ENCODE measurements at regions not wholly inside any gene's neighbourhood (a gene's known extent, or its start where the extent isn't known, plus 50 kb on each side); places are given as distances from the start of the nearest gene placed in this dataset.

- Histone ChIP-seq H4K91ac (ENCODE audit: low read depth, low read length, poor library complexity) (no peak overlapping the region), H3K36me3 (replicated peaks in 1 of 2; ENCODE audit: control insufficient read depth in 2 of 2, insufficient read depth in 2 of 2, low read length in 2 of 2) (no peaks in the 10 kb centered on the region), H3K18ac (ENCODE audit: low read length) (no peak overlapping the region), H4K8ac (ENCODE audit: low read depth, low read length) (no peak overlapping the region), H3K9me3 (replicated peaks in 1 of 2; ENCODE audit: control insufficient read depth in 2 of 2, insufficient read depth in 1 of 2, low read depth in 1 of 2, low read length in 2 of 2) (no peaks in the 10 kb centered on the region), H2BK12ac (ENCODE audit: low read length) (no peak overlapping the region), H3K4me3 (ENCODE audit: low read length in 2 of 2) (no peak overlapping the region), H3K14ac (ENCODE audit: low read length) (no peak overlapping the region), H3K4me2 (ENCODE audit: insufficient read depth, low read length, poor library complexity, severe bottlenecking) (no peak overlapping the region), H3K27ac (replicated peaks; ENCODE audit: low read length) (no peak overlapping the region), H3K23ac (ENCODE audit: low read depth, low read length, poor library complexity) (no peak overlapping the region), H3K27me3 (ENCODE audit: control insufficient read depth in 3 of 3, insufficient read depth in 3 of 3, low read depth in 1 of 3, low read length in 3 of 3) (peaks cover 0 to 2% (median 0%) of the 10 kb centered on the region in 3 experiments), H3K4ac (ENCODE audit: low read length) (no peak overlapping the region), H2AK5ac (ENCODE audit: low read depth, low read length) (no peak overlapping the region), H2AFZ (ENCODE audit: low read length) (no peak overlapping the region), H3K9ac (ENCODE audit: low read depth, low read length, poor library complexity) (no peak overlapping the region), H2BK5ac (ENCODE audit: low read length) (no peak overlapping the region), H3K4me1 (ENCODE audit: control insufficient read depth in 2 of 2, insufficient read depth in 1 of 2, low read depth in 1 of 2, low read length in 2 of 2) (no peaks in the 10 kb centered on the region), H2BK120ac (ENCODE audit: low read depth, low read length) (peak overlapping the region; percentile 54), H3K79me1 (ENCODE audit: low read depth, low read length) (no peaks in the 10 kb centered on the region), H2BK15ac (ENCODE audit: low read length) (no peak overlapping the region)
- no CpG with 5 or more reads among the region's 2 CpGs for WGBS, 2 donors (ENCODE audit: extremely low coverage in 2 of 2, insufficient read length in 2 of 2, insufficient replicate concordance in 1 of 2)
- DNase-seq (ENCODE audit: low spot score): no peak
These were observed 57.1 kb upstream of the GCM1 start for GRCh38 chr6:53205778-53206177.

- Histone ChIP-seq H3K23ac (ENCODE audit: low read depth, low read length, poor library complexity) (no peak overlapping the region), H3K9ac (ENCODE audit: low read depth, low read length, poor library complexity) (no peak overlapping the region), H3K9me3 (replicated peaks in 1 of 2; ENCODE audit: control insufficient read depth in 2 of 2, insufficient read depth in 1 of 2, low read depth in 1 of 2, low read length in 2 of 2) (no peaks in the 10 kb centered on the region), H4K8ac (ENCODE audit: low read depth, low read length) (no peak overlapping the region), H2BK120ac (ENCODE audit: low read depth, low read length) (no peak overlapping the region), H2BK5ac (ENCODE audit: low read length) (no peak overlapping the region), H3K4me3 (ENCODE audit: low read length in 2 of 2) (no peak overlapping the region), H3K27ac (replicated peaks; ENCODE audit: low read length) (no peak overlapping the region), H4K91ac (ENCODE audit: low read depth, low read length, poor library complexity) (no peak overlapping the region), H3K36me3 (replicated peaks in 1 of 2; ENCODE audit: control insufficient read depth in 2 of 2, insufficient read depth in 2 of 2, low read length in 2 of 2) (no peaks in the 10 kb centered on the region), H3K14ac (ENCODE audit: low read length) (no peak overlapping the region), H3K4me1 (ENCODE audit: control insufficient read depth in 2 of 2, insufficient read depth in 1 of 2, low read depth in 1 of 2, low read length in 2 of 2) (no peaks in the 10 kb centered on the region), H3K4ac (ENCODE audit: low read length) (no peak overlapping the region), H2AFZ (ENCODE audit: low read length) (no peak overlapping the region), H2BK15ac (ENCODE audit: low read length) (no peak overlapping the region), H3K4me2 (ENCODE audit: insufficient read depth, low read length, poor library complexity, severe bottlenecking) (no peak overlapping the region), H2BK12ac (ENCODE audit: low read length) (no peak overlapping the region), H3K27me3 (ENCODE audit: control insufficient read depth in 3 of 3, insufficient read depth in 3 of 3, low read depth in 1 of 3, low read length in 3 of 3) (no peaks in the 10 kb centered on the region), H3K79me1 (ENCODE audit: low read depth, low read length) (no peaks in the 10 kb centered on the region), H2AK5ac (ENCODE audit: low read depth, low read length) (no peak overlapping the region), H3K18ac (ENCODE audit: low read length) (no peak overlapping the region)
- WGBS, 2 donors (ENCODE audit: extremely low coverage in 2 of 2, insufficient read length in 2 of 2, insufficient replicate concordance in 1 of 2): no CpG with 5 or more reads among the region's 3 CpGs
- no peak for DNase-seq (ENCODE audit: low spot score)
These were observed 54.8 kb upstream of the GCM1 start for GRCh38 chr6:53203483-53203882.

- Histone ChIP-seq H3K14ac (ENCODE audit: low read length) (no peak overlapping the region), H3K79me1 (ENCODE audit: low read depth, low read length) (no peaks in the 10 kb centered on the region), H3K4me2 (ENCODE audit: insufficient read depth, low read length, poor library complexity, severe bottlenecking) (no peak overlapping the region), H2BK5ac (ENCODE audit: low read length) (no peak overlapping the region), H2AK5ac (ENCODE audit: low read depth, low read length) (no peak overlapping the region), H3K4me3 (ENCODE audit: low read length in 2 of 2) (no peak overlapping the region), H3K27ac (replicated peaks; ENCODE audit: low read length) (no peak overlapping the region), H3K4ac (ENCODE audit: low read length) (no peak overlapping the region), H3K23ac (ENCODE audit: low read depth, low read length, poor library complexity) (no peak overlapping the region), H3K4me1 (ENCODE audit: control insufficient read depth in 2 of 2, insufficient read depth in 1 of 2, low read depth in 1 of 2, low read length in 2 of 2) (no peaks in the 10 kb centered on the region), H3K9me3 (replicated peaks in 1 of 2; ENCODE audit: control insufficient read depth in 2 of 2, insufficient read depth in 1 of 2, low read depth in 1 of 2, low read length in 2 of 2) (no peaks in the 10 kb centered on the region), H3K36me3 (replicated peaks in 1 of 2; ENCODE audit: control insufficient read depth in 2 of 2, insufficient read depth in 2 of 2, low read length in 2 of 2) (no peaks in the 10 kb centered on the region), H2BK15ac (ENCODE audit: low read length) (no peak overlapping the region), H2BK120ac (ENCODE audit: low read depth, low read length) (no peak overlapping the region), H3K9ac (ENCODE audit: low read depth, low read length, poor library complexity) (no peak overlapping the region), H2BK12ac (ENCODE audit: low read length) (no peak overlapping the region), H3K18ac (ENCODE audit: low read length) (no peak overlapping the region), H4K91ac (ENCODE audit: low read depth, low read length, poor library complexity) (no peak overlapping the region), H3K27me3 (ENCODE audit: control insufficient read depth in 3 of 3, insufficient read depth in 3 of 3, low read depth in 1 of 3, low read length in 3 of 3) (no peaks in the 10 kb centered on the region), H4K8ac (ENCODE audit: low read depth, low read length) (no peak overlapping the region), H2AFZ (ENCODE audit: low read length) (no peak overlapping the region)
- no CpG with 5 or more reads among the region's 1 CpG for WGBS, 2 donors (ENCODE audit: extremely low coverage in 2 of 2, insufficient read length in 2 of 2, insufficient replicate concordance in 1 of 2)
- DNase-seq (ENCODE audit: low spot score): no peak
These were observed 53.4 kb upstream of the GCM1 start for GRCh38 chr6:53202052-53202451.

GRCh38 chr6:53201270-53201669 is 52.6 kb upstream of the GCM1 start:
- H3K4ac ChIP-seq (ENCODE audit: low read length): no peak overlapping the region
- no peak overlapping the region for H2BK120ac ChIP-seq (ENCODE audit: low read depth, low read length)
- H2BK12ac ChIP-seq (ENCODE audit: low read length): no peak overlapping the region
- H3K9me3 ChIP-seq (replicated peaks in 1 of 2; ENCODE audit: control insufficient read depth in 2 of 2, insufficient read depth in 1 of 2, low read depth in 1 of 2, low read length in 2 of 2): no peaks in the 10 kb centered on the region
- no peaks in the 10 kb centered on the region for H3K79me1 ChIP-seq (ENCODE audit: low read depth, low read length)
- no peak overlapping the region for H3K18ac ChIP-seq (ENCODE audit: low read length)
- no peak overlapping the region for H2AK5ac ChIP-seq (ENCODE audit: low read depth, low read length)
- H3K9ac ChIP-seq (ENCODE audit: low read depth, low read length, poor library complexity): no peak overlapping the region
- H3K23ac ChIP-seq (ENCODE audit: low read depth, low read length, poor library complexity): no peak overlapping the region
- no peak overlapping the region for H3K14ac ChIP-seq (ENCODE audit: low read length)
- no peaks in the 10 kb centered on the region for H3K4me1 ChIP-seq (ENCODE audit: control insufficient read depth in 2 of 2, insufficient read depth in 1 of 2, low read depth in 1 of 2, low read length in 2 of 2)
- H3K27me3 ChIP-seq (ENCODE audit: control insufficient read depth in 3 of 3, insufficient read depth in 3 of 3, low read depth in 1 of 3, low read length in 3 of 3): no peaks in the 10 kb centered on the region
- no peak overlapping the region for H3K4me2 ChIP-seq (ENCODE audit: insufficient read depth, low read length, poor library complexity, severe bottlenecking)
- no peak overlapping the region for H2BK5ac ChIP-seq (ENCODE audit: low read length)
- no peak overlapping the region for H4K91ac ChIP-seq (ENCODE audit: low read depth, low read length, poor library complexity)
- no peak overlapping the region for H2BK15ac ChIP-seq (ENCODE audit: low read length)
- no peak overlapping the region for H3K4me3 ChIP-seq (ENCODE audit: low read length in 2 of 2)
- no peak for DNase-seq (ENCODE audit: low spot score)
- H2AFZ ChIP-seq (ENCODE audit: low read length): no peak overlapping the region
- H4K8ac ChIP-seq (ENCODE audit: low read depth, low read length): no peak overlapping the region
- no peak overlapping the region for H3K27ac ChIP-seq (replicated peaks; ENCODE audit: low read length)
- no peaks in the 10 kb centered on the region for H3K36me3 ChIP-seq (replicated peaks in 1 of 2; ENCODE audit: control insufficient read depth in 2 of 2, insufficient read depth in 2 of 2, low read length in 2 of 2)

Data from neuronal stem cell (in vitro differentiated cells).